DOHH2 (cell line): ENCODE measurements at regions not wholly inside any gene's neighbourhood (a gene's known extent, or its start where the extent isn't known, plus 50 kb on each side); places are given as distances from the start of the nearest gene placed in this dataset.

Source experiments
- CTCF ChIP-seq: fragments of 200-600 bp; sonication (generic); IDR thresholded peaks from one replicate; pipeline ENCODE4 v1.5.1; 2014; ENCODE audit warnings: antibody characterized with exemption, mild to moderate bottlenecking, low read depth, low read length; ENCODE audit not compliant: poor library complexity, severe bottlenecking
- EZH2phosphoT487 ChIP-seq: fragments of 200-600 bp; sonication (generic); IDR thresholded peaks from 2 replicates; pipeline ENCODE4 v1.6.1; 2017; ENCODE audit warnings: borderline replicate concordance, mild to moderate bottlenecking, antibody characterized with exemption, low read length, moderate library complexity, mixed read lengths

- TF ChIP-seq CTCF, result no peak
- TF ChIP-seq EZH2phosphoT487, result no peak
Measured at GRCh38 chr12:47351526-47351925, 271.8 kb upstream of the AMIGO2 start.
